HepG2 (cell line): ENCODE measurements at regions not wholly inside any gene's neighbourhood (a gene's known extent, or its start where the extent isn't known, plus 50 kb on each side); places are given as distances from the start of the nearest gene placed in this dataset.

Experiments used
- ATAC-seq: fragments of 200-7000 bp; cut with Tn5 transposase; 3 replicates; pipeline ENCODE4 v1.9.1; 2020; ENCODE audit warnings: mild to moderate bottlenecking, moderate library complexity
- BruUV-seq: library from RNA; stranded (reverse); fragments of 400-500 nt; replicated peaks from 2 replicates; lab custom pipeline; 2021; lab: Mats Ljungman, UMichigan
- CTCF ChIA-PET: fragments of 300-600 bp; formaldehyde crosslinking; extraction: SDS; loops from one replicate; lab custom pipeline; 2021; ENCODE audit warnings: low total read pairs, inconsistent platforms, low intra/inter-chr PET ratio; lab: Yijun Ruan, JAX
- POLR2A ChIA-PET: fragments of 350-600 bp; sonication (Branson Sonifier 250); formaldehyde crosslinking; loops from one replicate; lab custom pipeline; 2020; ENCODE audit warnings: antibody characterized with exemption, inconsistent platforms; lab: Yijun Ruan, JAX
- DNase-seq: peaks from one replicate; pipeline ENCODE4 v3.0.0-alpha.2; 2015; ENCODE audit warnings: low spot score
- FAIRE-seq: peaks from 3 replicates; lab custom pipeline; 2011; peaks lifted over from hg19 to GRCh38; lab: Jason Lieb, UNC
- H2AFZ ChIP-seq: one replicate; pipeline ENCODE4 v1.6.1; 2011; ENCODE audit warnings: low read length, inconsistent platforms
- H3K27ac ChIP-seq: fragments of 300-600 bp; 3 replicates; pipeline ENCODE4 v1.8.0; 2011; ENCODE audit warnings: mixed run types, mild to moderate bottlenecking, mixed read lengths, low read length, inconsistent platforms; ENCODE audit not compliant: insufficient read depth; ENCODE audit errors: extremely low read length
- H3K27me3 ChIP-seq, 2 experiments: fragments of 200-600 bp in 1 of 2; 2 replicates in 1 of 2; 3 replicates in 1 of 2; pipeline versions ENCODE4 v1.6.0 to v1.8.0; 2011; ENCODE audit warnings: low read length in 2 of 2, mild to moderate bottlenecking in 2 of 2, moderate library complexity in 2 of 2, inconsistent platforms in 1 of 2; ENCODE audit not compliant: insufficient read depth in 2 of 2, control insufficient read depth in 1 of 2
- H3K36me3 ChIP-seq, 2 experiments: fragments of 200-600 bp in 1 of 2; replicated peaks in 1 of 2; 2 replicates in 1 of 2; 3 replicates in 1 of 2; pipeline versions ENCODE4 v1.5.1 to v1.8.0; 2011; ENCODE audit warnings: low read length in 2 of 2, inconsistent platforms in 1 of 2; ENCODE audit not compliant: insufficient read depth in 2 of 2, control insufficient read depth in 1 of 2
- H3K4me1 ChIP-seq: 2 replicates; pipeline ENCODE4 v1.5.1; 2012; ENCODE audit warnings: low read length, inconsistent platforms; ENCODE audit not compliant: insufficient read depth
- H3K4me2 ChIP-seq: 2 replicates; pipeline ENCODE4 v1.6.0; 2011; ENCODE audit warnings: low read depth, low read length, inconsistent platforms
- H3K4me3 ChIP-seq, 3 experiments: fragments of 200-600 bp in 1 of 3; sonication (generic), shearing (Covaris generic) in 1 of 3; replicated peaks in 1 of 3; 2 replicates each; pipeline ENCODE4 v1.5.1; 2011 to 2016; ENCODE audit warnings: low read length in 3 of 3, inconsistent platforms in 2 of 3, low read depth in 2 of 3, mild to moderate bottlenecking in 2 of 3, control low read depth in 1 of 3, mixed read lengths in 1 of 3; ENCODE audit not compliant: insufficient read depth in 1 of 3
- H3K79me2 ChIP-seq: one replicate; pipeline ENCODE4 v1.6.1; 2011; ENCODE audit warnings: low read length, inconsistent platforms; ENCODE audit not compliant: insufficient read depth
- H3K9ac ChIP-seq: 2 replicates; pipeline ENCODE4 v1.6.0; 2011; ENCODE audit warnings: mild to moderate bottlenecking, low read depth, low read length, inconsistent platforms; ENCODE audit not compliant: insufficient read depth
- H3K9me3 ChIP-seq: 2 replicates; pipeline ENCODE4 v1.5.1; 2012; ENCODE audit warnings: mild to moderate bottlenecking, low read length
- H4K20me1 ChIP-seq: 2 replicates; pipeline ENCODE4 v1.6.0; 2011; ENCODE audit warnings: inconsistent platforms, mild to moderate bottlenecking, low read length, moderate library complexity; ENCODE audit not compliant: insufficient read depth
- ATF3 ChIP-seq: sonication (generic); formaldehyde crosslinking; IDR thresholded peaks from 2 replicates; pipeline ENCODE4 v1.4.0; 2020; ENCODE audit warnings: missing genetic modification reagents
- HINFP ChIP-seq: sonication (generic); formaldehyde crosslinking; IDR thresholded peaks from 2 replicates; pipeline ENCODE4 v1.4.0; 2020; ENCODE audit warnings: low read depth, mild to moderate bottlenecking, missing genetic modification reagents
- HMGXB3 ChIP-seq: sonication (generic); formaldehyde crosslinking; IDR thresholded peaks from 2 replicates; pipeline ENCODE4 v1.4.0; 2020; ENCODE audit warnings: missing genetic modification reagents, borderline replicate concordance
- MTF1 ChIP-seq: sonication (generic); formaldehyde crosslinking; IDR thresholded peaks from 2 replicates; pipeline ENCODE4 v1.5.0; 2020; ENCODE audit warnings: missing genetic modification reagents
- SNAPC5 ChIP-seq: sonication (generic); formaldehyde crosslinking; IDR thresholded peaks from 2 replicates; pipeline ENCODE4 v1.8.1; 2023; ENCODE audit warnings: mild to moderate bottlenecking, missing genetic modification reagents, borderline replicate concordance
- TRAFD1 ChIP-seq: sonication (generic); formaldehyde crosslinking; IDR thresholded peaks from 2 replicates; pipeline ENCODE4 v1.5.1; 2020; ENCODE audit warnings: missing genetic modification reagents, mild to moderate bottlenecking, borderline replicate concordance
- ZBTB34 ChIP-seq: sonication (generic); formaldehyde crosslinking; IDR thresholded peaks from 2 replicates; pipeline ENCODE4 v1.8.0; 2022; ENCODE audit warnings: mild to moderate bottlenecking, missing genetic modification reagents
- ZNF235 ChIP-seq: sonication (generic); formaldehyde crosslinking; IDR thresholded peaks from 2 replicates; pipeline ENCODE4 v1.8.1; 2023; ENCODE audit warnings: mild to moderate bottlenecking, missing genetic modification reagents, borderline replicate concordance
- ZNF383 ChIP-seq: sonication (generic); formaldehyde crosslinking; IDR thresholded peaks from 2 replicates; pipeline ENCODE4 v1.4.0; 2020; ENCODE audit warnings: missing genetic modification reagents, mild to moderate bottlenecking, borderline replicate concordance
- ZSCAN30 ChIP-seq: sonication (generic); formaldehyde crosslinking; IDR thresholded peaks from 2 replicates; pipeline ENCODE4 v1.5.0; 2020; ENCODE audit warnings: mild to moderate bottlenecking, missing genetic modification reagents
- WGBS: methylation state at CpG from one replicate; pipeline ENCODE4 v1.1.6; 2017; ENCODE audit warnings: low lambda C conversion rate; 5-methylcytosine and 5-hydroxymethylcytosine counted together
- in situ Hi-C: cut with HindIII; loops from 2 replicates; pipeline ENCODE4 v1.10.0; 2017; ENCODE audit warnings: low pct_unique_long_range_greater_than_20kb; ENCODE audit not compliant: extremely low pct_ligation_motif_present
- intact Hi-C: fragments of 100-400 bp; cut with micrococcal nuclease; formaldehyde crosslinking; loops from one replicate; pipeline ENCODE4 v1.10.0; 2022; ENCODE audit not compliant: unreplicated experiment

GRCh38 chr12:113724794-113725556, 241.2 kb downstream of the RBM19 start (continued):
- no peak for TF ChIP-seq HMGXB3 (CRISPR knock-in tag)
- TF ChIP-seq ZNF383 (CRISPR knock-in tag), result no peak
- no peak for TF ChIP-seq ATF3

GRCh38 chr12:113723631-113724030, 242.5 kb downstream of the RBM19 start:
- H3K9me3 ChIP-seq, result no peaks in the 10 kb centered on the region
- no peak overlapping the region for H3K27ac ChIP-seq
- WGBS, result 48% methylated on average over 4 of the region's 4 CpGs
- in situ Hi-C loops (no loop called here), intact Hi-C loops (no loop called here)
- no peak overlapping the region for H3K9ac ChIP-seq
- POLR2A ChIA-PET, result no interaction called here
- H3K79me2 ChIP-seq, result no peaks in the 10 kb centered on the region
- H3K4me2 ChIP-seq, result no peak overlapping the region
- no TSS peak for BruUV-seq
- CTCF ChIA-PET, result no interaction called here
- H3K27me3 ChIP-seq, result no peaks in the 10 kb centered on the region; a peak in 2 of 5 replicates
- ATAC-seq, result no peak
- peaks cover 26% of the 10 kb centered on the region for H3K4me1 ChIP-seq
- H3K4me3 ChIP-seq, result no peak overlapping the region
- no peak for FAIRE-seq
- no peaks in the 10 kb centered on the region for H4K20me1 ChIP-seq
- DNase-seq, result no peak
- no peak overlapping the region for H2AFZ ChIP-seq
- no peaks in the 10 kb centered on the region for H3K36me3 ChIP-seq
- TF ChIP-seq TRAFD1 (CRISPR knock-in tag) (no peak), SNAPC5 (CRISPR knock-in tag) (no peak), ZSCAN30 (no peak), ZBTB34 (CRISPR knock-in tag) (no peak), ZNF235 (CRISPR knock-in tag) (no peak), HINFP (CRISPR knock-in tag) (no peak), MTF1 (CRISPR knock-in tag) (no peak)
